ENCODE measurements at regions not wholly inside any gene's neighbourhood (a gene's known extent, or its start where the extent isn't known, plus 50 kb on each side); places are given as distances from the start of the nearest gene placed in this dataset.

GRCh38 chr6:143589162-143589561, 77.6 kb upstream of the FUCA2 start (continued):
- TF ChIP-seq, protein P1, sequence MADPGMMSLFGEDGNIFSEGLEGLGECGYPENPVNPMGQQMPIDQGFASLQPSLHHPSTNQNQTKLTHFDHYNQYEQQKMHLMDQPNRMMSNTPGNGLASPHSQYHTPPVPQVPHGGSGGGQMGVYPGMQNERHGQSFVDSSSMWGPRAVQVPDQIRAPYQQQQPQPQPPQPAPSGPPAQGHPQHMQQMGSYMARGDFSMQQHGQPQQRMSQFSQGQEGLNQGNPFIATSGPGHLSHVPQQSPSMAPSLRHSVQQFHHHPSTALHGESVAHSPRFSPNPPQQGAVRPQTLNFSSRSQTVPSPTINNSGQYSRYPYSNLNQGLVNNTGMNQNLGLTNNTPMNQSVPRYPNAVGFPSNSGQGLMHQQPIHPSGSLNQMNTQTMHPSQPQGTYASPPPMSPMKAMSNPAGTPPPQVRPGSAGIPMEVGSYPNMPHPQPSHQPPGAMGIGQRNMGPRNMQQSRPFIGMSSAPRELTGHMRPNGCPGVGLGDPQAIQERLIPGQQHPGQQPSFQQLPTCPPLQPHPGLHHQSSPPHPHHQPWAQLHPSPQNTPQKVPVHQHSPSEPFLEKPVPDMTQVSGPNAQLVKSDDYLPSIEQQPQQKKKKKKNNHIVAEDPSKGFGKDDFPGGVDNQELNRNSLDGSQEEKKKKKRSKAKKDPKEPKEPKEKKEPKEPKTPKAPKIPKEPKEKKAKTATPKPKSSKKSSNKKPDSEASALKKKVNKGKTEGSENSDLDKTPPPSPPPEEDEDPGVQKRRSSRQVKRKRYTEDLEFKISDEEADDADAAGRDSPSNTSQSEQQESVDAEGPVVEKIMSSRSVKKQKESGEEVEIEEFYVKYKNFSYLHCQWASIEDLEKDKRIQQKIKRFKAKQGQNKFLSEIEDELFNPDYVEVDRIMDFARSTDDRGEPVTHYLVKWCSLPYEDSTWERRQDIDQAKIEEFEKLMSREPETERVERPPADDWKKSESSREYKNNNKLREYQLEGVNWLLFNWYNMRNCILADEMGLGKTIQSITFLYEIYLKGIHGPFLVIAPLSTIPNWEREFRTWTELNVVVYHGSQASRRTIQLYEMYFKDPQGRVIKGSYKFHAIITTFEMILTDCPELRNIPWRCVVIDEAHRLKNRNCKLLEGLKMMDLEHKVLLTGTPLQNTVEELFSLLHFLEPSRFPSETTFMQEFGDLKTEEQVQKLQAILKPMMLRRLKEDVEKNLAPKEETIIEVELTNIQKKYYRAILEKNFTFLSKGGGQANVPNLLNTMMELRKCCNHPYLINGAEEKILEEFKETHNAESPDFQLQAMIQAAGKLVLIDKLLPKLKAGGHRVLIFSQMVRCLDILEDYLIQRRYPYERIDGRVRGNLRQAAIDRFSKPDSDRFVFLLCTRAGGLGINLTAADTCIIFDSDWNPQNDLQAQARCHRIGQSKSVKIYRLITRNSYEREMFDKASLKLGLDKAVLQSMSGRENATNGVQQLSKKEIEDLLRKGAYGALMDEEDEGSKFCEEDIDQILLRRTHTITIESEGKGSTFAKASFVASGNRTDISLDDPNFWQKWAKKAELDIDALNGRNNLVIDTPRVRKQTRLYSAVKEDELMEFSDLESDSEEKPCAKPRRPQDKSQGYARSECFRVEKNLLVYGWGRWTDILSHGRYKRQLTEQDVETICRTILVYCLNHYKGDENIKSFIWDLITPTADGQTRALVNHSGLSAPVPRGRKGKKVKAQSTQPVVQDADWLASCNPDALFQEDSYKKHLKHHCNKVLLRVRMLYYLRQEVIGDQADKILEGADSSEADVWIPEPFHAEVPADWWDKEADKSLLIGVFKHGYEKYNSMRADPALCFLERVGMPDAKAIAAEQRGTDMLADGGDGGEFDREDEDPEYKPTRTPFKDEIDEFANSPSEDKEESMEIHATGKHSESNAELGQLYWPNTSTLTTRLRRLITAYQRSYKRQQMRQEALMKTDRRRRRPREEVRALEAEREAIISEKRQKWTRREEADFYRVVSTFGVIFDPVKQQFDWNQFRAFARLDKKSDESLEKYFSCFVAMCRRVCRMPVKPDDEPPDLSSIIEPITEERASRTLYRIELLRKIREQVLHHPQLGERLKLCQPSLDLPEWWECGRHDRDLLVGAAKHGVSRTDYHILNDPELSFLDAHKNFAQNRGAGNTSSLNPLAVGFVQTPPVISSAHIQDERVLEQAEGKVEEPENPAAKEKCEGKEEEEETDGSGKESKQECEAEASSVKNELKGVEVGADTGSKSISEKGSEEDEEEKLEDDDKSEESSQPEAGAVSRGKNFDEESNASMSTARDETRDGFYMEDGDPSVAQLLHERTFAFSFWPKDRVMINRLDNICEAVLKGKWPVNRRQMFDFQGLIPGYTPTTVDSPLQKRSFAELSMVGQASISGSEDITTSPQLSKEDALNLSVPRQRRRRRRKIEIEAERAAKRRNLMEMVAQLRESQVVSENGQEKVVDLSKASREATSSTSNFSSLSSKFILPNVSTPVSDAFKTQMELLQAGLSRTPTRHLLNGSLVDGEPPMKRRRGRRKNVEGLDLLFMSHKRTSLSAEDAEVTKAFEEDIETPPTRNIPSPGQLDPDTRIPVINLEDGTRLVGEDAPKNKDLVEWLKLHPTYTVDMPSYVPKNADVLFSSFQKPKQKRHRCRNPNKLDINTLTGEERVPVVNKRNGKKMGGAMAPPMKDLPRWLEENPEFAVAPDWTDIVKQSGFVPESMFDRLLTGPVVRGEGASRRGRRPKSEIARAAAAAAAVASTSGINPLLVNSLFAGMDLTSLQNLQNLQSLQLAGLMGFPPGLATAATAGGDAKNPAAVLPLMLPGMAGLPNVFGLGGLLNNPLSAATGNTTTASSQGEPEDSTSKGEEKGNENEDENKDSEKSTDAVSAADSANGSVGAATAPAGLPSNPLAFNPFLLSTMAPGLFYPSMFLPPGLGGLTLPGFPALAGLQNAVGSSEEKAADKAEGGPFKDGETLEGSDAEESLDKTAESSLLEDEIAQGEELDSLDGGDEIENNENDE (IDR thresholded peaks at IDR 0.05; ENCODE audit: insufficient replicate concordance, low read length) = no peak
- TF ChIP-seq CHD1 (IDR thresholded peaks at IDR 0.05; ENCODE audit: low read depth, low read length) = no peak
- TF ChIP-seq, protein P2, sequence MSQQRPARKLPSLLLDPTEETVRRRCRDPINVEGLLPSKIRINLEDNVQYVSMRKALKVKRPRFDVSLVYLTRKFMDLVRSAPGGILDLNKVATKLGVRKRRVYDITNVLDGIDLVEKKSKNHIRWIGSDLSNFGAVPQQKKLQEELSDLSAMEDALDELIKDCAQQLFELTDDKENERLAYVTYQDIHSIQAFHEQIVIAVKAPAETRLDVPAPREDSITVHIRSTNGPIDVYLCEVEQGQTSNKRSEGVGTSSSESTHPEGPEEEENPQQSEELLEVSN (IDR thresholded peaks at IDR 0.05) = no peak
- TF ChIP-seq SP4 (IDR thresholded peaks at IDR 0.05; ENCODE audit: low read length) = no peak
- TF ChIP-seq FOSL1 (IDR thresholded peaks at IDR 0.05; ENCODE audit: insufficient read depth, low read depth, low read length) = no peak
- TF ChIP-seq MAX (IDR thresholded peaks at IDR 0.05) = no peak
- TF ChIP-seq, protein P3, sequence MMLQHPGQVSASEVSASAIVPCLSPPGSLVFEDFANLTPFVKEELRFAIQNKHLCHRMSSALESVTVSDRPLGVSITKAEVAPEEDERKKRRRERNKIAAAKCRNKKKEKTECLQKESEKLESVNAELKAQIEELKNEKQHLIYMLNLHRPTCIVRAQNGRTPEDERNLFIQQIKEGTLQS (IDR thresholded peaks at IDR 0.05; ENCODE audit: insufficient read depth, low read depth, low read length) = no peak
- no peak for TF ChIP-seq BCL11A (IDR thresholded peaks at IDR 0.05; ENCODE audit: low read depth in 2 of 2, low read length in 2 of 2)
- TF ChIP-seq JUN (IDR thresholded peaks at IDR 0.05; ENCODE audit: low read depth, low read length) = no peak
- no peak for TF ChIP-seq RBBP5 (IDR thresholded peaks at IDR 0.05; ENCODE audit: borderline replicate concordance, low read depth, low read length)
- TF ChIP-seq SIRT6 (IDR thresholded peaks at IDR 0.05; ENCODE audit: low read length) = no peak

All from H1 (cell line).